ENCODE measurements at regions not wholly inside any gene's neighbourhood (a gene's known extent, or its start where the extent isn't known, plus 50 kb on each side); places are given as distances from the start of the nearest gene placed in this dataset.

- no peak for DNase-seq (ENCODE audit: low spot score)
Observed at GRCh38 chr6:152905551-152906299, 77.1 kb downstream of the FBXO5 start.

- DNase-seq (ENCODE audit: low spot score): no peak
Observed at GRCh38 chr6:152909241-152909640, 73.6 kb downstream of the FBXO5 start.

- no peak for DNase-seq (ENCODE audit: low spot score)
Observed at GRCh38 chr6:152916035-152916434, 66.8 kb downstream of the FBXO5 start.

- no peak for DNase-seq (ENCODE audit: low spot score)
Observed at GRCh38 chr6:152918991-152919390, 63.9 kb downstream of the FBXO5 start.

GRCh38 chr6:152920016-152920415 is 62.8 kb downstream of the FBXO5 start:
- no peak for DNase-seq (ENCODE audit: low spot score)
